Right ventricle myocardium superior (tissue), 1 donor: ENCODE measurements at regions not wholly inside any gene's neighbourhood (a gene's known extent, or its start where the extent isn't known, plus 50 kb on each side); places are given as distances from the start of the nearest gene placed in this dataset.
"Not testable (repeated sequence)": the region's sequence is repeated elsewhere in the genome, so short reads cannot be mapped to it uniquely, and the experiment has no call there.

Experiments
- ATAC-seq: fragments of 200-7000 bp; cut with Tn5 transposase; one replicate; pipeline ENCODE4 v1.9.1; 2020; ENCODE audit warnings: mild to moderate bottlenecking; ENCODE audit not compliant: poor library complexity
- DNase-seq: peaks from one replicate; pipeline ENCODE4 v3.0.0-alpha.2; 2020
- intact Hi-C: fragments of 100-400 bp; cut with DNase I; formaldehyde crosslinking; loops from one replicate; pipeline ENCODE4 v1.11.2; 2022
- donor health status: DM: no; HTN: yes; CAD: no; lungs with severe emphysema.

- no peak for DNase-seq
- no peak for ATAC-seq
- intact Hi-C loops, result no loop called here
Observed at GRCh38 chr4:175253184-175253902, 335.2 kb downstream of the ADAM29 start.

DNA sequence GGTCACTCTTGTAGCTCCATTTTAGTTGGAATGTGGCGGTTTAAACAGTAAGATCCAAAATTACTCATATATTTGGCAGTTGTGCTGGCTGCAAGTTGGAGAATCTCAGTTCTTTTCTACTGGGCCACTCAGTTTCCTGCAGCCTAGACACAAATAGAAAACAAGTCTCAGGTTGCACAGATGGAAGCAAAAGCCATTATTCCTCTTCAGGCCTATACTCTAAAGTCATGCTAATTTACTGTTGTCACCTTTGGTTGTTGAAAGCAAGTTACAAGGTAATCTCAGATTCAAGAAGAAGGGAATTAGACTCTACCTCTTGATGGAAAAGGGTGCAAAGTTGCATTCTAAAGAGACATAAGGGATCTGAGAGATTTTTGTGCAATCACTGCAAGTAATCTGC lies 345.4 kb downstream of the ADAM29 start:
- intact Hi-C loops, result no loop called here
- ATAC-seq (no peak), DNase-seq (no peak)

DNA sequence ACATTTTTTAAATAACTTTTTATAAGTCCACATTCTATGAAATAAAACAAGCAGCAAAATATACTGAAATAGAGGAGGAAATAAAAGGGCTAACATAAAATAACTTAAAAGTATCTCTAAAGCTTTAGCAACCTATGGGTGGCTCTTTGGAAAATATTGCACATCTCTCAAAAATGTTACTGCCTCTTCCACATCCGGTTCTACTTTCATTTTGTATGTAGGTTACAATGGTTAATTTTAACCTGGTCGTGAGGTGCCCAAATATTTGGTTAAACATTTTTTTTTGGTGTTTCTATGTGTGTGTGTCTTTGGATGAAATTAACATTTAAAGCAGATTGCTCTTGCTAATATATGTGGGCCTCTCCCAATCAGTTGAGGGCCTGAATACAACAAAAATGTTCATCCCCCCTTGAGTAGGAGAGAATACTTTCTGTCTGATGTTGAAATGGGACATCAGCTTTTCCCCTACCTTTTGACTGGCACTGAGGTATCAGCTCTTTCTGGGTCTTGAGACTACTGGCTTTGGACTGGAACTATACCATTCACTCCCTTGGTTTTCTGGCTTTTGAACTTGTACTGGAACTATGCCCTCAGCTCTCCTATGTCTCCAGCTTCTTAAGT lies 353.0 kb downstream of the ADAM29 start:
- DNase-seq, result no peak
- intact Hi-C loops, result no loop called here
- ATAC-seq, result no peak

DNA sequence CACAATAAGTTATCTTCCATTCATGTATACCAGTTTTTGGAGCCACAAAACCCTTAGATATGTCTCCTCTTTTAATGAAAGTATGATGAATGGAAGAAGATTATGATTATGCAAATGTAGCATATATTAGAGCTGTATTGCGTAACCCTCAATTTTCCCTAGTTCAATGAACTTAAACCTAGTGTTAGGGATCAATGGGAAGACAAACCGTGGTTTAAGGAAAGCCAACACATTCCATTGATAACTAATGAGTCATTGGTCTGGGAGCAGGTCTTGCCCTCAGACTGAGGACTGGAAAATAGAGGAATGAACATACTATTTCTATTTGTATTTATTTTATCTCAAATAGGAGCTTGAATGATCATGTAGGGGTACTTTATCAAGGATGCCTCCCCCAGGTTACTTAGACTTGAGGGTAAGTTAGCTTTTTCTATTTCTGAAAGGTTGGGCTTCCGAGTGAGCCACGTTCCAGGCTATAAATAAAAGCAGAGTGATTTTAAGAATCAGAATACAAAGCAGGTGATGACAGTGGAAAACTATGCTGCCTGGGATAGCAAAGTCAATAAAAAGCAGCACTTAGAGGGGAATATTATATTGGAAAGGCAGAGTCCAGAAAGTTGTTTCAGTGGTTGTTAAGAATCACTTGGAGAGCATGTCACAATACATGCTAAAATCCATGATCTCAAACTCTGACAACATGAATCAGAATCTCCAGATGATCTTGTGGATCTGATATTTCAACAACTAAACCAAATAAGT lies 356.0 kb downstream of the ADAM29 start:
- intact Hi-C loops, result no loop called here
- ATAC-seq (peak; percentile 59), DNase-seq (no peak)

DNA sequence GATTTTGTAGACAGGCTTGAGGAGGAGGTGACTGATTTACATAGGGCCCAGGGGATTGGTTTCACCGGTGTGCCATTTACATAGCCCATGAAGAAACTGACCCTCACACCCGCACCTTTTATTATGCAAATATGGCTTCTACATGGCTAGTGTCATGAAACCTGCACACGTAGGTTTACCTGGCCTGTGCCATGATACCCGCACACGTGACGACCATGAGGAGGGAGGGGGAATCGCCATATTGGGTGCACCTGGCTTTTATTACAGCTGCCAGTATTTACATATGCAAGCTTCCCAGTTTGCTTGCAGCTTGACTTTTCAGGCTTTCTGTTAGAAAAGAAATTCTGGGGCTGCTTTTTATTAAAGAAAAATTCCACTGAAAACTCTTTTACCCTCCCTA lies 359.7 kb downstream of the ADAM29 start:
- intact Hi-C loops, result no loop called here
- no peak for ATAC-seq
- DNase-seq, result no peak

DNA sequence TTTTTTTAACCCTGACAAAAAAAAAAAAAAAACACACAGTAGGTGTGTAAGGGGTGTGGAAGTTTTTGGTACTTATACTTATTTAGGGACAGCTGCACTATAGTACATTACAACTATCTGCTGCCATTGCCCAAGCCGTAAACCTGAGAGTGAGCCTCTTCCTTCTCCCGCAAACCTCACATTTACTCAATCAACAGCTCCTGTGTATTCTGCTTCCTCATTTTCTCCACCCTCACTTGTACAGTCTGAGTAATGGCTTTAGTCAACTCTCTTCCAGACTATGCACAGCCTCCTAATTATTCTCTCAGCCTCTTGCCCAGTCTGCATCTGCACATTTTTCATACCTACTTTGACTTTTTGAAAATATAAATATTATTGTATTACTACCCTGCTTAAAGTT lies 362.0 kb downstream of the ADAM29 start:
- intact Hi-C loops, result no loop called here
- no peak for DNase-seq
- no peak for ATAC-seq

DNA sequence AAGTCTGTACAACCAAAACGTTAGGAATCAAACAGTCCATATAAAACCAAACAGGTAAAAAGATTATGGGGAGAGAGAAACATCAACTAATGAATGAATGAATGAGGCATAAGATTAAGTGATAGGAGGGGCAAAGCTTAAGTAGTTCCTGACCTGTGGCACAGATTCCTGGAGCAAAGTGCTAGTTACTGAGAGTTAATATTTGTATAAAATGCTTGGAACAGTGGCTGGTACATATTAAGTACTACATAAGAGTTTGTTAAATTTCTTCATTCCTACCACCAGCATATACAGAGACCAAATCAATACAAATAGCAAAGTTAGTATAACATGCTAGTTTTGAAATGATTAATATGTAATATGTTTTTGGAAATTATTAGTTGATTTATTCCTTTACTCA lies 363.7 kb downstream of the ADAM29 start:
- intact Hi-C loops, result no loop called here
- no peak for DNase-seq

DNA sequence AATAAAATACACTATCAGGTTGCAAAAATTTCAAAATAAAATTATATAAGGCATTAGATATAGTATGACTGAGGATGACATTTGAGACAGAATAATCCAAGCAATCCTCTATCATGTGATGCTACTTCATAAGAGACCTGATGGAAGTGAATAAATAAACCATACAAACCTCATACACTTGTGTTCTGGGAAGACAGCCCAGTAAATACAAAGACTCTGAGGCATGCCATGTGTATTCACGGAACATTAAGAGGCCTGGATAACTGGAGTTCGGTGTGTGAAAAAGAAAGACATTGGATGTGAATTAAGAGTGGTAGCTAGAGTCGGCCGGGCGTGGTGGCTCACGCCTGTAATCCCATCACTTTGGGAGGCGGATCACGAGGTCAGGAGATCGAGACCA lies 364.2 kb downstream of the ADAM29 start:
- DNase-seq (no peak), ATAC-seq (peak; percentile 81)
- intact Hi-C loops, result no loop called here

More for the DNA sequence above, 363.7 kb downstream of the ADAM29 start:
- no peak for ATAC-seq

DNA sequence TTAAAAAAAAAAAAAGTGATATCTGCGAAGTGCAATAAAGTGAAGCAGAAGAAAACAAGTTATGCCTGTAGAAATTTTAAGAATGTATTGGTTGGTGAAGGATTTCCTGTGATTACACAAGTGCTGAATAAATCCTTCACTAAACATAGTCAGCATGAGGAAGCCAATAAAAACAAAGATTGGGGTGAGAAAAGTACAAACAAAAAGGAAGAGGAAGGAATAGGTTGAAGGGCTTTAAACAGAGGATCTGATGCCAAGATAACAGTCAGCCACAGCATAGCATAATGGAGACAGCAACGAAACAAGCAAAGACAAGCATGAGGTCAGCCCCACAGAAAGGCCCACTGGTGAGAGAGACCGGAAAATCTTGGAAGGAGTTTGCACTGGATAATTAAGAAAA lies 372.2 kb downstream of the ADAM29 start:
- intact Hi-C loops, result no loop called here
- no peak for DNase-seq
- no peak for ATAC-seq

DNA sequence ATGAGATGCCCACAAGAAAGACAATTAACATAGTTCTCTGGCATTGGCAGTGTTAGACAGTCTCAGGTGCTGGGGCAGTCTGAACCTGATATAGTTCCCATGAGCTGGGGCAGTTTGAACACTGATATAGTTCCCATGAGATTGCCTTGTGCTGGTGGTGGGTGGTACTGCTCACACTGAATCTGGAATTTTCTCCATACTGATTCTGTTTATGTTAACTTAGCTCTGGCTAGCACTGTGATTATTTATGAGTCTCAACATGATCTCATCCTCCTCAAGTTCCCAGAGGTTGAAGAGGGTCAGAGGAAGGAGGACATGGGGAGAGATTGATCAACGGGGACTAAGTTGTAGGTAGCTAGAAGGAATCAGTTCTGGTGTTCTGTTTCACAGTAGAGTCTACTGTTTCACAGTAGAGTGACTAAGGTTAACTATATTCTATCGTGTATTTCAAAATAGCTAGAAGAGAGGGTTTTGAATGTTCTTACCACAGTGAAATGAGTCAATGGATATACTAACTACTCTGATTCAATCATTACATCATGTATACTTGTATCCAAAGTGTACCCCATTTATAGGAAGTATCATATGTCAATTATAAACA lies 379.9 kb downstream of the ADAM29 start:
- DNase-seq (no peak), ATAC-seq (no peak)
- intact Hi-C loops, result no loop called here

- intact Hi-C loops, result no loop called here
- DNase-seq, result no peak
- ATAC-seq, result no peak
Observed at GRCh38 chr4:175306436-175306835, 388.3 kb downstream of the ADAM29 start.

- intact Hi-C loops, result no loop called here
- ATAC-seq, result no peak
- DNase-seq, result no peak
Observed at GRCh38 chr4:175307326-175307725, 389.2 kb downstream of the ADAM29 start.

- DNase-seq, result no peak
- intact Hi-C loops, result no loop called here
- no peak for ATAC-seq
Observed at GRCh38 chr4:175308236-175308635, 390.1 kb downstream of the ADAM29 start.

- ATAC-seq, result no peak
- DNase-seq, result no peak
- intact Hi-C loops, result no loop called here
Observed at GRCh38 chr4:175309041-175309440, 390.9 kb downstream of the ADAM29 start.

GRCh38 chr4:175325230-175325629 lies 407.1 kb downstream of the ADAM29 start:
- ATAC-seq, result no peak
- DNase-seq, result no peak
- intact Hi-C loops, result no loop called here

- intact Hi-C loops, result no loop called here
- ATAC-seq, result no peak
- DNase-seq, result no peak
Observed at GRCh38 chr4:175326796-175327195, 408.6 kb downstream of the ADAM29 start.

- ATAC-seq (no peak), DNase-seq (no peak)
- intact Hi-C loops, result no loop called here
Observed at GRCh38 chr4:175330236-175330635, 412.1 kb downstream of the ADAM29 start.

DNA sequence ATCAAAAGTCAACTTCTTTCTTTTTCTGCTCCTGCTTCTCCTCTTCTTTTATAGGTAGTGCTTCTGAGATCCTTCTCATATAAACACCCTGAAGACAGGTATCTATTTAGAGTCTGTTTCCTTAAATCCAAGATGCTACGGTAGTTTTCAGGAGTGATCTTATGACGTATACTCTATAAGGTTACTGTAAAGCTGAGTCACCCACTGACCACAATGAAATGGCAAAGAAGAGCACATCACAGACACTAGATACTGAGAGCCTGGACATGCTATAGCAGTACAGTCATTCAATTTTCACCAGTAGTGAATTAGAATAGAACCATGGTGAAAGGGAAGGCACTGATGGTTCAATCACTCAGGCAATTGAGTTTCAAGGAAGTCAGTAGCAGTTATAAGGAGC lies 412.5 kb downstream of the ADAM29 start:
- intact Hi-C loops, result no loop called here

GRCh38 chr4:175335331-175335730 lies 417.2 kb downstream of the ADAM29 start:
- intact Hi-C loops, result no loop called here
- no peak for DNase-seq
- no peak for ATAC-seq

More for the DNA sequence above, 412.5 kb downstream of the ADAM29 start:
- no peak for ATAC-seq
- DNase-seq, result no peak

DNA sequence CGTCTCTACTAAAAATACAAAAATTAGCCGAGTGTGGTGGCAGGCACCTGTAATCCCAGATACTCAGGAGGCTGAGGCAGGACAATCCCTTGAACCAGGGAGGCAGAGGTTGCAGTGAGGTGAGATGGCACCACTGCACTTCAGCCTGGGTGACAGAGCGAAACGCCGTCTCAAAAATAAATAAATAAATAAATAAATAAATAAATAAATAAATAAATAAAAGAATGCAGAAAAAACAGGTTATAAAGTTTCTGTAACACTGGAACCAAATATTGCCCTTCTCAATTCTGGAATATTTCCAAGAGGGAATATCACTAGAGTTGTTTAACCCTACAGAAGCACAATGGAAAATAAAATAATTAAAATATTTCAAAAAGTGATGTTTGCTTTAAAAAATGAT lies 418.4 kb downstream of the ADAM29 start:
- intact Hi-C loops, ATAC-seq: not testable (repeated sequence)

More for the DNA sequence above, 418.4 kb downstream of the ADAM29 start:
- DNase-seq, result not testable (repeated sequence)
